ENCODE measurements at regions not wholly inside any gene's neighbourhood (a gene's known extent, or its start where the extent isn't known, plus 50 kb on each side); places are given as distances from the start of the nearest gene placed in this dataset.

- TF ChIP-seq SUZ12 (IDR thresholded peaks at IDR 0.05; ENCODE audit: extremely low read depth, insufficient read depth, insufficient read length) (no peak), ZNF274 (IDR thresholded peaks at IDR 0.05; ENCODE audit: low read depth, low read length) (no peak)
Measured at GRCh38 chr3:132881756-132882409, 156.3 kb upstream of the TMEM108 start.

Data from NT2/D1 (cell line).